Mucosa of descending colon (tissue), 3 donors: ENCODE measurements at regions not wholly inside any gene's neighbourhood (a gene's known extent, or its start where the extent isn't known, plus 50 kb on each side); places are given as distances from the start of the nearest gene placed in this dataset.

ENCODE experiments used
- ATAC-seq: fragments of 200-7000 bp; cut with Tn5 transposase; one replicate; pipeline ENCODE4 v1.9.1; 2020; ENCODE audit warnings: mild to moderate bottlenecking, moderate library complexity
- DNase-seq, 3 donors: peaks; one replicate each; pipeline ENCODE4 v3.0.0-alpha.2; 2020
- H3K36me3 ChIP-seq: fragments of 200-600 bp; one replicate; pipeline ENCODE4 v1.8.0; 2021; ENCODE audit warnings: low read depth, mild to moderate bottlenecking
- H3K4me1 ChIP-seq: fragments of 200-600 bp; one replicate; pipeline ENCODE4 v1.8.0; 2021; ENCODE audit warnings: low read depth, mild to moderate bottlenecking
- H3K4me3 ChIP-seq: fragments of 200-600 bp; one replicate; pipeline ENCODE4 v1.8.0; 2021; ENCODE audit warnings: mild to moderate bottlenecking
- H3K9me3 ChIP-seq: fragments of 200-600 bp; one replicate; pipeline ENCODE4 v1.8.0; 2021; ENCODE audit warnings: mild to moderate bottlenecking
- CTCF ChIP-seq: fragments of 200-600 bp; IDR thresholded peaks from one replicate; pipeline ENCODE4 v1.8.0; 2022; ENCODE audit warnings: antibody characterized with exemption, mild to moderate bottlenecking
- intact Hi-C, 2 donors: fragments of 100-400 bp; cut with DNase I in 1 of 2; cut with micrococcal nuclease in 1 of 2; formaldehyde crosslinking; loops; one replicate each; pipeline versions ENCODE4 v1.11.0 to v1.11.1; 2022; cut with DNase I, micrococcal nuclease
- donor health status: DM: no; HTN: no; CAD: no; lungs with moderate emphysema.
- donor health status: DM: no; HTN: no; CAD: no.
- donor health status: DM: no; HTN: yes; CAD: no.

- no peak for TF ChIP-seq CTCF
- intact Hi-C loops: no loop called here
- Histone ChIP-seq H3K4me1 (no peaks in the 10 kb centered on the region), H3K36me3 (no peaks in the 10 kb centered on the region), H3K4me3 (no peak overlapping the region), H3K9me3 (no peaks in the 10 kb centered on the region)
- ATAC-seq (no peak), DNase-seq (no peak)
These were observed 748.0 kb upstream of the IGFBP3 start for GRCh38 chr7:46669028-46669427.

- Histone ChIP-seq H3K4me1 (no peaks in the 10 kb centered on the region), H3K36me3 (no peaks in the 10 kb centered on the region), H3K4me3 (no peak overlapping the region), H3K9me3 (no peaks in the 10 kb centered on the region)
- ATAC-seq (no peak), DNase-seq (no peak)
- TF ChIP-seq CTCF: no peak
- intact Hi-C loops: no loop called here
These were observed 743.4 kb upstream of the IGFBP3 start for GRCh38 chr7:46664453-46664852.

- intact Hi-C loops: no loop called here
- ATAC-seq: no peak
- H3K4me3 ChIP-seq: no peak overlapping the region
- no peaks in the 10 kb centered on the region for H3K4me1 ChIP-seq
- no peak for DNase-seq
- H3K36me3 ChIP-seq: no peaks in the 10 kb centered on the region
- H3K9me3 ChIP-seq: no peaks in the 10 kb centered on the region
- TF ChIP-seq CTCF: no peak
These were observed 742.0 kb upstream of the IGFBP3 start for GRCh38 chr7:46663025-46663424.

- DNase-seq (no peak), ATAC-seq (no peak)
- Histone ChIP-seq H3K4me3 (no peak overlapping the region), H3K4me1 (no peaks in the 10 kb centered on the region), H3K9me3 (no peaks in the 10 kb centered on the region), H3K36me3 (no peaks in the 10 kb centered on the region)
- no peak for TF ChIP-seq CTCF
- intact Hi-C loops: no loop called here
These were observed 740.4 kb upstream of the IGFBP3 start for GRCh38 chr7:46661431-46661830.

GRCh38 chr7:46660402-46660980 is 739.4 kb upstream of the IGFBP3 start:
- TF ChIP-seq CTCF: no peak
- Histone ChIP-seq H3K36me3 (no peaks in the 10 kb centered on the region), H3K9me3 (no peaks in the 10 kb centered on the region), H3K4me1 (no peaks in the 10 kb centered on the region), H3K4me3 (no peak overlapping the region)
- ATAC-seq: no peak
- no peak for DNase-seq
- intact Hi-C loops: no loop called here

GRCh38 chr7:46658281-46658680 is 737.2 kb upstream of the IGFBP3 start:
- Histone ChIP-seq H3K36me3 (no peaks in the 10 kb centered on the region), H3K9me3 (no peaks in the 10 kb centered on the region), H3K4me3 (no peak overlapping the region), H3K4me1 (no peaks in the 10 kb centered on the region)
- intact Hi-C loops: no loop called here
- no peak for DNase-seq
- TF ChIP-seq CTCF: no peak
- ATAC-seq: no peak
